GM12878 (cell line): ENCODE measurements at regions not wholly inside any gene's neighbourhood (a gene's known extent, or its start where the extent isn't known, plus 50 kb on each side); places are given as distances from the start of the nearest gene placed in this dataset.

Experiments
- ATAC-seq: fragments of 200-7000 bp; cut with Tn5 transposase; 3 replicates; pipeline ENCODE4 v1.9.1; 2020; ENCODE audit warnings: mild to moderate bottlenecking, moderate library complexity
- BruUV-seq: library from RNA; stranded (reverse); fragments of 400-500 nt; replicated peaks from 2 replicates; lab custom pipeline; 2021; lab: Mats Ljungman, UMichigan
- CTCF ChIA-PET: fragments of 300-600 bp; sonication (Branson Sonifier 250); formaldehyde crosslinking; extraction: SDS; loops from one replicate; lab custom pipeline; 2021; ENCODE audit warnings: inconsistent platforms; lab: Yijun Ruan, JAX
- POLR2A ChIA-PET: fragments of 350-600 bp; formaldehyde crosslinking; extraction: SDS; loops from one replicate; lab custom pipeline; 2021; ENCODE audit warnings: inconsistent platforms; lab: Charles Lee
- RAD21 ChIA-PET: fragments of 300-600 bp; sonication (Branson Sonifier 250); formaldehyde crosslinking; loops from one replicate; lab custom pipeline; 2023; ENCODE audit warnings: antibody characterized with exemption; ENCODE audit not compliant: unreplicated experiment; lab: Charles Lee
- SMC1A ChIA-PET: fragments of 300-600 bp; sonication (Branson Sonifier 250); formaldehyde crosslinking; loops from one replicate; lab custom pipeline; 2023; ENCODE audit not compliant: unreplicated experiment, uncharacterized antibody; lab: Charles Lee
- DNase-seq: peaks from one replicate; pipeline ENCODE4 v3.0.0-alpha.2; 2011; ENCODE audit warnings: low read depth, low spot score
- FAIRE-seq: peaks from 3 replicates; lab custom pipeline; 2011; peaks lifted over from hg19 to GRCh38; lab: Jason Lieb, UNC
- H2AFZ ChIP-seq: 2 replicates; pipeline ENCODE4 v1.6.0; 2011; ENCODE audit warnings: low read depth, low read length, control low read depth; ENCODE audit not compliant: control insufficient read depth
- H3K27ac ChIP-seq: 2 replicates; pipeline ENCODE4 v1.5.1; 2011; ENCODE audit warnings: control low read depth; ENCODE audit not compliant: control insufficient read depth, insufficient read depth
- H3K27me3 ChIP-seq, 2 experiments: replicated peaks in 1 of 2; 2 replicates each; pipeline versions ENCODE4 v1.6.0 to v1.6.1; 2011; ENCODE audit warnings: low read length in 1 of 2; ENCODE audit not compliant: control insufficient read depth in 2 of 2, insufficient read depth in 2 of 2
- H3K36me3 ChIP-seq, 2 experiments: 2 replicates each; pipeline ENCODE4 v1.5.1; 2011; ENCODE audit warnings: low read length in 1 of 2; ENCODE audit not compliant: control insufficient read depth in 2 of 2, insufficient read depth in 2 of 2
- H3K4me1 ChIP-seq: 2 replicates; pipeline ENCODE4 v1.6.1; 2011; ENCODE audit warnings: mild to moderate bottlenecking, low read length, moderate library complexity, mixed read lengths; ENCODE audit not compliant: control insufficient read depth, insufficient read depth
- H3K4me2 ChIP-seq: 2 replicates; pipeline ENCODE4 v1.6.0; 2011; ENCODE audit warnings: control low read depth; ENCODE audit not compliant: control insufficient read depth, insufficient read depth
- H3K4me3 ChIP-seq: fragments of 200-600 bp; sonication (generic); 2 replicates; pipeline ENCODE4 v1.5.1; 2016
- H3K79me2 ChIP-seq: 2 replicates; pipeline ENCODE4 v1.6.0; 2011; ENCODE audit warnings: low read length; ENCODE audit not compliant: control insufficient read depth, insufficient read depth
- H3K9ac ChIP-seq: 2 replicates; pipeline ENCODE4 v1.8.0; 2011; ENCODE audit warnings: low read length, control low read depth, mixed read lengths; ENCODE audit not compliant: control insufficient read depth, insufficient read depth
- H3K9me3 ChIP-seq: replicated peaks from 3 replicates; pipeline ENCODE4 v1.5.1; 2011; ENCODE audit warnings: mild to moderate bottlenecking, low read length; ENCODE audit not compliant: control insufficient read depth, insufficient read depth
- H4K20me1 ChIP-seq: 2 replicates; pipeline ENCODE4 v1.6.0; 2011; ENCODE audit not compliant: control insufficient read depth, insufficient read depth
- ETV6 ChIP-seq, 2 experiments: fragments of 450-650 bp in 1 of 2; IDR thresholded peaks in 1 of 2; conservative IDR thresholded peaks in 1 of 2; 2 replicates each; pipeline ENCODE4 v1.6.1; 2014; ENCODE audit warnings: antibody characterized with exemption in 1 of 2, borderline replicate concordance in 1 of 2, low read depth in 1 of 2, mild to moderate bottlenecking in 1 of 2, moderate library complexity in 1 of 2
- GATAD2B ChIP-seq: fragments of 450-650 bp; conservative IDR thresholded peaks from 2 replicates; pipeline ENCODE4 v1.6.1; 2017; ENCODE audit warnings: low read depth, mild to moderate bottlenecking, moderate library complexity
- POLR2A ChIP-seq: IDR thresholded peaks from 2 replicates; pipeline ENCODE4 v1.6.1; 2011; ENCODE audit warnings: low read depth, mild to moderate bottlenecking, low read length
- POU2F2 ChIP-seq: IDR thresholded peaks from 3 replicates; pipeline ENCODE4 v1.6.1; 2011; ENCODE audit warnings: low read depth, mild to moderate bottlenecking, low read length, borderline replicate concordance
- RAD51 ChIP-seq: fragments of 450-650 bp; IDR thresholded peaks from 2 replicates; pipeline ENCODE4 v1.6.1; 2016; ENCODE audit warnings: moderate library complexity, mild to moderate bottlenecking, inconsistent platforms
- SPI1 ChIP-seq: IDR thresholded peaks from 2 replicates; pipeline ENCODE4 v1.6.1; 2011; ENCODE audit warnings: low read depth, mild to moderate bottlenecking, low read length, moderate library complexity, borderline replicate concordance; ENCODE audit not compliant: insufficient read depth
- SUPT20H ChIP-seq: IDR thresholded peaks from 2 replicates; pipeline ENCODE4 v1.6.1; 2011; ENCODE audit warnings: low read depth, mild to moderate bottlenecking, low read length, moderate library complexity, borderline replicate concordance; ENCODE audit not compliant: control insufficient read depth
- WGBS: methylation state at CpG from one replicate; pipeline ENCODE4 v1.1.6; 2016; ENCODE audit warnings: low lambda C conversion rate; ENCODE audit not compliant: insufficient replicate concordance, insufficient coverage; ENCODE audit errors: missing lambda C conversion rate; 5-methylcytosine and 5-hydroxymethylcytosine counted together
- in situ Hi-C: fragments of 300-500 bp; cut with MboI; formaldehyde crosslinking; loops from 9 replicates; pipeline ENCODE4 v1.14.3; 2018; ENCODE audit warnings: mixed read lengths
- intact Hi-C: fragments of 100-400 bp; cut with micrococcal nuclease; formaldehyde crosslinking; loops from one replicate; pipeline ENCODE4 v1.14.2; 2022; ENCODE audit not compliant: unreplicated experiment
- TF ChIP-seq, protein P1 (sequence below): IDR thresholded peaks from 2 replicates; pipeline ENCODE4 v1.6.1; 2011; ENCODE audit warnings: low read depth, low read length, improper control_type of control experiment, borderline replicate concordance
- TF ChIP-seq, protein P2 (sequence below): fragments of 450-650 bp; IDR thresholded peaks from 2 replicates; pipeline ENCODE4 v1.6.1; 2017; ENCODE audit warnings: antibody characterized with exemption, mild to moderate bottlenecking, moderate library complexity
- TF ChIP-seq, protein P3 (sequence below): fragments of 450-650 bp; IDR thresholded peaks from 2 replicates; pipeline ENCODE4 v1.6.1; 2016; ENCODE audit warnings: mild to moderate bottlenecking
- TF ChIP-seq, protein P4 (sequence below): IDR thresholded peaks from 2 replicates; pipeline ENCODE4 v1.6.1; 2011; ENCODE audit warnings: borderline replicate concordance, low read depth, mild to moderate bottlenecking, moderate library complexity, low read length; ENCODE audit not compliant: insufficient read depth, poor library complexity, severe bottlenecking
- TF ChIP-seq, protein P5 (sequence below): fragments of 150-350 bp; IDR thresholded peaks from 2 replicates; pipeline ENCODE4 v1.6.1; 2014; ENCODE audit warnings: mild to moderate bottlenecking, low read depth, low read length

DNA sequence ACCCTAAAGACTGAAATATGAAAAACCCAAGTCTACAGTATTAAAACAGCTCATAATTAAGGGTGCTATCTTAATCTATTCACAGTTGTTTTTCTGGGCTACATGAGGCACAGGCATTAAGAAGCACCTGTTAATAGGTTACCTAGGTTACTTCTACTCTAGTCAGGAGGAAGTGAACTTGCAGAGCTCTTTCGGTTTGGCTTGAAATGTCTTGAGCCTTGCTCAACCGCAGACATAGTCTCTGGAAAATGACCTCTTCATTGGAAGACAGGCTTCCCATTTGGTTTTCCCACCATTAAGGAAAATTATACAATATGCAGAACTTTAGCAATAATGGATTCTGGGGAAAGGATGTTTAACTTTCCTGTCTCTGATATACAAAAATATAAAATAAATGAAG, 142.3 kb upstream of the KCNJ3 start (continued):
- TF ChIP-seq, protein P1, sequence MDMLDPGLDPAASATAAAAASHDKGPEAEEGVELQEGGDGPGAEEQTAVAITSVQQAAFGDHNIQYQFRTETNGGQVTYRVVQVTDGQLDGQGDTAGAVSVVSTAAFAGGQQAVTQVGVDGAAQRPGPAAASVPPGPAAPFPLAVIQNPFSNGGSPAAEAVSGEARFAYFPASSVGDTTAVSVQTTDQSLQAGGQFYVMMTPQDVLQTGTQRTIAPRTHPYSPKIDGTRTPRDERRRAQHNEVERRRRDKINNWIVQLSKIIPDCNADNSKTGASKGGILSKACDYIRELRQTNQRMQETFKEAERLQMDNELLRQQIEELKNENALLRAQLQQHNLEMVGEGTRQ: no peak
- TF ChIP-seq, protein P2, sequence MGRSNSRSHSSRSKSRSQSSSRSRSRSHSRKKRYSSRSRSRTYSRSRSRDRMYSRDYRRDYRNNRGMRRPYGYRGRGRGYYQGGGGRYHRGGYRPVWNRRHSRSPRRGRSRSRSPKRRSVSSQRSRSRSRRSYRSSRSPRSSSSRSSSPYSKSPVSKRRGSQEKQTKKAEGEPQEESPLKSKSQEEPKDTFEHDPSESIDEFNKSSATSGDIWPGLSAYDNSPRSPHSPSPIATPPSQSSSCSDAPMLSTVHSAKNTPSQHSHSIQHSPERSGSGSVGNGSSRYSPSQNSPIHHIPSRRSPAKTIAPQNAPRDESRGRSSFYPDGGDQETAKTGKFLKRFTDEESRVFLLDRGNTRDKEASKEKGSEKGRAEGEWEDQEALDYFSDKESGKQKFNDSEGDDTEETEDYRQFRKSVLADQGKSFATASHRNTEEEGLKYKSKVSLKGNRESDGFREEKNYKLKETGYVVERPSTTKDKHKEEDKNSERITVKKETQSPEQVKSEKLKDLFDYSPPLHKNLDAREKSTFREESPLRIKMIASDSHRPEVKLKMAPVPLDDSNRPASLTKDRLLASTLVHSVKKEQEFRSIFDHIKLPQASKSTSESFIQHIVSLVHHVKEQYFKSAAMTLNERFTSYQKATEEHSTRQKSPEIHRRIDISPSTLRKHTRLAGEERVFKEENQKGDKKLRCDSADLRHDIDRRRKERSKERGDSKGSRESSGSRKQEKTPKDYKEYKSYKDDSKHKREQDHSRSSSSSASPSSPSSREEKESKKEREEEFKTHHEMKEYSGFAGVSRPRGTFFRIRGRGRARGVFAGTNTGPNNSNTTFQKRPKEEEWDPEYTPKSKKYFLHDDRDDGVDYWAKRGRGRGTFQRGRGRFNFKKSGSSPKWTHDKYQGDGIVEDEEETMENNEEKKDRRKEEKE: no peak
- TF ChIP-seq RAD51 (no peak), POU2F2 (no peak)
- TF ChIP-seq, protein P3, sequence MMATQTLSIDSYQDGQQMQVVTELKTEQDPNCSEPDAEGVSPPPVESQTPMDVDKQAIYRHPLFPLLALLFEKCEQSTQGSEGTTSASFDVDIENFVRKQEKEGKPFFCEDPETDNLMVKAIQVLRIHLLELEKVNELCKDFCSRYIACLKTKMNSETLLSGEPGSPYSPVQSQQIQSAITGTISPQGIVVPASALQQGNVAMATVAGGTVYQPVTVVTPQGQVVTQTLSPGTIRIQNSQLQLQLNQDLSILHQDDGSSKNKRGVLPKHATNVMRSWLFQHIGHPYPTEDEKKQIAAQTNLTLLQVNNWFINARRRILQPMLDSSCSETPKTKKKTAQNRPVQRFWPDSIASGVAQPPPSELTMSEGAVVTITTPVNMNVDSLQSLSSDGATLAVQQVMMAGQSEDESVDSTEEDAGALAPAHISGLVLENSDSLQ: no peak
- TF ChIP-seq, all 136 proteins: peak for 8

DNA sequence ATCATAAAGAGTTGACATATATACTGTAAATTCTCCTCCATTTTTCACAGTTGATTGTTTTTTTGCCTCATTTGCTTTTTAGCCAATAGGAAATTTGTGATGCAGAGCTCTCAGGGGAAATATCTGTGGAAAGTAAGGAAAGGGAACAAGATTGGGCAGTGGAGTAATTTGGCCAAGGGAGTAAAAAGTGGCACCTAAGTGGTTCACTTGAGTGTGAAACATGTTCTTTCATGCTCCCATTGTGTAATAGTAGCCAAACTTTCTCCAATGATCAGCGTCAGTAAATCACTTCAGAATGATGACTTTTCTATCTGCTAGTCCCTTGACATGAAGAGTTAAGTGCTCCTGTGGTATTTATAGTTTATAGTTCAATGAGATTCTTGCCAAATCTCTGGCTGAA, 141.9 kb upstream of the KCNJ3 start:
- no peak overlapping the region for H3K27ac ChIP-seq
- CTCF ChIA-PET: interaction anchor here (1.7 to 1.9 kb wide), 2 partner anchors 16 to 49 kb away, joined by 5 to 6 read pairs; no protein-coding TSS in a partner anchor
- no peaks in the 10 kb centered on the region for H3K79me2 ChIP-seq
- H4K20me1 ChIP-seq: no peaks in the 10 kb centered on the region
- no peaks in the 10 kb centered on the region for H3K27me3 ChIP-seq
- no peaks in the 10 kb centered on the region for H3K36me3 ChIP-seq
- no peak overlapping the region for H2AFZ ChIP-seq
- no peak for ATAC-seq
- no peak overlapping the region for H3K4me2 ChIP-seq
- H3K9ac ChIP-seq: no peak overlapping the region
- SMC1A ChIA-PET: interaction anchor here (1.1 to 3.5 kb wide), 7 partner anchors 12 to 70 kb away, joined by 3 to 28 read pairs (median 7); no protein-coding TSS in a partner anchor
- FAIRE-seq: no peak
- no TSS peak for BruUV-seq
- intact Hi-C loops (no loop called here), in situ Hi-C loops (no loop called here)
- DNase-seq: no peak
- no peaks in the 10 kb centered on the region for H3K9me3 ChIP-seq
- 0% methylated on average over 1 of the region's 1 CpG for WGBS
- POLR2A ChIA-PET: interaction anchor here (2.2 kb wide), 1 partner anchor 17 kb away, joined by 7 read pairs; no protein-coding TSS in a partner anchor
- no peaks in the 10 kb centered on the region for H3K4me1 ChIP-seq
- no peak overlapping the region for H3K4me3 ChIP-seq
- RAD21 ChIA-PET: interaction anchor here (1.3 to 2.1 kb wide), 5 partner anchors 16 to 67 kb away, joined by 3 to 14 read pairs (median 5); no protein-coding TSS in a partner anchor
- TF ChIP-seq ETV6 (conservative IDR thresholded peaks at IDR 0.05 in 1 of 2, IDR thresholded peaks at IDR 0.05 in 1 of 2; ENCODE audit: borderline replicate concordance in 1 of 2, low read depth in 1 of 2): no peak
- TF ChIP-seq, protein P4, sequence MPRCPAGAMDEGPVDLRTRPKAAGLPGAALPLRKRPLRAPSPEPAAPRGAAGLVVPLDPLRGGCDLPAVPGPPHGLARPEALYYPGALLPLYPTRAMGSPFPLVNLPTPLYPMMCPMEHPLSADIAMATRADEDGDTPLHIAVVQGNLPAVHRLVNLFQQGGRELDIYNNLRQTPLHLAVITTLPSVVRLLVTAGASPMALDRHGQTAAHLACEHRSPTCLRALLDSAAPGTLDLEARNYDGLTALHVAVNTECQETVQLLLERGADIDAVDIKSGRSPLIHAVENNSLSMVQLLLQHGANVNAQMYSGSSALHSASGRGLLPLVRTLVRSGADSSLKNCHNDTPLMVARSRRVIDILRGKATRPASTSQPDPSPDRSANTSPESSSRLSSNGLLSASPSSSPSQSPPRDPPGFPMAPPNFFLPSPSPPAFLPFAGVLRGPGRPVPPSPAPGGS: no peak
- no peak for TF ChIP-seq GATAD2B
- TF ChIP-seq, protein P5, sequence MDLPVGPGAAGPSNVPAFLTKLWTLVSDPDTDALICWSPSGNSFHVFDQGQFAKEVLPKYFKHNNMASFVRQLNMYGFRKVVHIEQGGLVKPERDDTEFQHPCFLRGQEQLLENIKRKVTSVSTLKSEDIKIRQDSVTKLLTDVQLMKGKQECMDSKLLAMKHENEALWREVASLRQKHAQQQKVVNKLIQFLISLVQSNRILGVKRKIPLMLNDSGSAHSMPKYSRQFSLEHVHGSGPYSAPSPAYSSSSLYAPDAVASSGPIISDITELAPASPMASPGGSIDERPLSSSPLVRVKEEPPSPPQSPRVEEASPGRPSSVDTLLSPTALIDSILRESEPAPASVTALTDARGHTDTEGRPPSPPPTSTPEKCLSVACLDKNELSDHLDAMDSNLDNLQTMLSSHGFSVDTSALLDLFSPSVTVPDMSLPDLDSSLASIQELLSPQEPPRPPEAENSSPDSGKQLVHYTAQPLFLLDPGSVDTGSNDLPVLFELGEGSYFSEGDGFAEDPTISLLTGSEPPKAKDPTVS: no peak
- no peak for TF ChIP-seq SPI1
- TF ChIP-seq POLR2A: no peak
- TF ChIP-seq SUPT20H: no peak
